HCT116 (cell line): ENCODE measurements at regions not wholly inside any gene's neighbourhood (a gene's known extent, or its start where the extent isn't known, plus 50 kb on each side); places are given as distances from the start of the nearest gene placed in this dataset.

ENCODE experiments used
- ATAC-seq: fragments of 200-7000 bp; cut with Tn5 transposase; 2 replicates; pipeline ENCODE4 v1.9.1; 2020; ENCODE audit warnings: mild to moderate bottlenecking, moderate library complexity
- BruUV-seq: library from RNA; stranded (reverse); fragments of 400-500 nt; replicated peaks from 2 replicates; lab custom pipeline; 2021; lab: Mats Ljungman, UMichigan
- CTCF ChIA-PET: fragments of 300-600 bp; sonication (Branson Sonifier 250); formaldehyde crosslinking; loops from one replicate; lab custom pipeline; 2021; ENCODE audit warnings: antibody characterized with exemption; lab: Charles Lee
- POLR2A ChIA-PET: fragments of 300-600, 350-600 bp; sonication (Branson Sonifier 250); formaldehyde crosslinking; loops from one replicate; lab custom pipeline; 2021; ENCODE audit warnings: antibody characterized with exemption; lab: Charles Lee
- RAD21 ChIA-PET, 2 experiments: fragments of 300-600 bp; sonication (Branson Sonifier 250); formaldehyde crosslinking; loops; one replicate each; lab custom pipeline; 2023; ENCODE audit warnings: low total read pairs in 2 of 2; ENCODE audit not compliant: uncharacterized antibody in 2 of 2, unreplicated experiment in 2 of 2, low non-redundant PET in 1 of 2; lab: Charles Lee
- DNase-seq: peaks from one replicate; pipeline ENCODE4 v3.0.0-alpha.2; 2010; ENCODE audit warnings: low read depth, low spot score
- H2AFZ ChIP-seq: fragments of 200-600 bp; shearing (Covaris generic), sonication (generic); 2 replicates; pipeline ENCODE4 v1.6.1; 2017; ENCODE audit warnings: low read depth, mixed run types, mixed read lengths, antibody characterized with exemption, low read length; ENCODE audit not compliant: poor library complexity, severe bottlenecking
- H3K27ac ChIP-seq: 2 replicates; pipeline ENCODE4 v1.5.1; 2012; ENCODE audit warnings: low read depth, low read length
- H3K27me3 ChIP-seq: fragments of 200-600 bp; sonication (generic); 2 replicates; pipeline ENCODE4 v1.6.1; 2016; ENCODE audit warnings: mixed run types, low read length, mixed read lengths; ENCODE audit not compliant: insufficient read depth
- H3K36me3 ChIP-seq, 2 experiments: fragments of 200-500 bp in 1 of 2; fragments of 200-600 bp in 1 of 2; sonication (Bioruptor generic) in 1 of 2; sonication (generic) in 1 of 2; 2 replicates each; pipeline versions ENCODE4 v1.5.1 to v1.6.1; 2014 to 2016; ENCODE audit warnings: low read length in 2 of 2, inconsistent platforms in 1 of 2, mixed read lengths in 1 of 2, mixed run types in 1 of 2; ENCODE audit not compliant: insufficient read depth in 2 of 2, control insufficient read depth in 1 of 2
- H3K4me1 ChIP-seq, 2 experiments: fragments of 200-600 bp in 1 of 2; sonication (generic) in 1 of 2; 2 replicates each; pipeline versions ENCODE4 v1.5.1 to v1.6.1; 2012 to 2017; ENCODE audit warnings: low read length in 2 of 2, inconsistent platforms in 1 of 2, mild to moderate bottlenecking in 1 of 2, mixed read lengths in 1 of 2, mixed run types in 1 of 2, moderate library complexity in 1 of 2; ENCODE audit not compliant: insufficient read depth in 2 of 2, control insufficient read depth in 1 of 2
- H3K4me2 ChIP-seq: fragments of 200-600 bp; sonication (generic); 2 replicates; pipeline ENCODE4 v1.6.1; 2017; ENCODE audit warnings: mixed run types, low read length, mixed read lengths
- H3K4me3 ChIP-seq, 2 experiments: fragments of 200-600 bp in 1 of 2; sonication (generic) in 1 of 2; replicated peaks in 1 of 2; 2 replicates each; pipeline ENCODE4 v1.5.1; 2011 to 2016; ENCODE audit warnings: low read length in 2 of 2, control low read depth in 1 of 2, low read depth in 1 of 2, mild to moderate bottlenecking in 1 of 2, mixed read lengths in 1 of 2, mixed run types in 1 of 2
- H3K79me2 ChIP-seq: fragments of 200-600 bp; sonication (generic); 2 replicates; pipeline ENCODE4 v1.6.1; 2017; ENCODE audit warnings: mild to moderate bottlenecking, mixed run types, low read length, moderate library complexity, mixed read lengths; ENCODE audit not compliant: insufficient read depth
- H3K9ac ChIP-seq: fragments of 200-600 bp; sonication (generic); 2 replicates; pipeline ENCODE4 v1.6.1; 2016; ENCODE audit warnings: low read length, mixed read lengths
- H3K9me2 ChIP-seq: fragments of 200-600 bp; sonication (generic), shearing (Covaris generic); 2 replicates; pipeline ENCODE4 v1.6.1; 2017; ENCODE audit warnings: mixed run types, mild to moderate bottlenecking, moderate library complexity; ENCODE audit not compliant: insufficient read depth
- H3K9me3 ChIP-seq, 2 experiments: fragments of 200-500 bp in 1 of 2; fragments of 200-600 bp in 1 of 2; sonication (Bioruptor generic) in 1 of 2; sonication (generic) in 1 of 2; 2 replicates each; pipeline ENCODE4 v1.6.1; 2014 to 2017; ENCODE audit warnings: low read length in 2 of 2, mixed read lengths in 2 of 2, inconsistent platforms in 1 of 2, low read depth in 1 of 2, mild to moderate bottlenecking in 1 of 2, mixed run types in 1 of 2, moderate library complexity in 1 of 2; ENCODE audit not compliant: control insufficient read depth in 1 of 2, insufficient read depth in 1 of 2
- H4K20me1 ChIP-seq: fragments of 200-600 bp; sonication (generic), shearing (Covaris generic); 2 replicates; pipeline ENCODE4 v1.6.1; 2017; ENCODE audit warnings: mixed run types, mild to moderate bottlenecking, moderate library complexity; ENCODE audit not compliant: insufficient read depth
- CEBPB ChIP-seq: IDR thresholded peaks from 2 replicates; pipeline ENCODE4 v1.6.1; 2012; ENCODE audit warnings: low read depth
- CTCF ChIP-seq, 3 experiments: fragments of 200-600 bp in 1 of 3; sonication (generic) in 1 of 3; IDR thresholded peaks in 2 of 3; conservative IDR thresholded peaks in 1 of 3; 2 replicates each; pipeline ENCODE4 v1.5.1; 2012 to 2017; ENCODE audit warnings: low read depth in 2 of 3, low read length in 2 of 3, antibody characterized with exemption in 1 of 3, borderline replicate concordance in 1 of 3, control low read depth in 1 of 3, mild to moderate bottlenecking in 1 of 3, mixed read lengths in 1 of 3, mixed run types in 1 of 3, moderate library complexity in 1 of 3; ENCODE audit not compliant: insufficient read depth in 1 of 3
- EGR1 ChIP-seq: IDR thresholded peaks from 2 replicates; pipeline ENCODE4 v1.6.1; 2012; ENCODE audit warnings: low read depth
- ELF1 ChIP-seq: IDR thresholded peaks from 2 replicates; pipeline ENCODE4 v1.6.1; 2012; ENCODE audit warnings: low read depth, borderline replicate concordance
- EZH2 ChIP-seq: fragments of 200-600 bp; sonication (generic); IDR thresholded peaks from 2 replicates; pipeline ENCODE4 v1.6.1; 2017; ENCODE audit warnings: antibody characterized with exemption, mixed run types
- JUND ChIP-seq: IDR thresholded peaks from 2 replicates; pipeline ENCODE4 v1.6.1; 2012
- MAX ChIP-seq: IDR thresholded peaks from 2 replicates; pipeline ENCODE4 v1.6.1; 2012
- POLR2AphosphoS5 ChIP-seq: IDR thresholded peaks from 2 replicates; pipeline ENCODE4 v1.6.1; 2011; ENCODE audit warnings: mild to moderate bottlenecking, low read depth, low read length, moderate library complexity
- RAD21 ChIP-seq: IDR thresholded peaks from 2 replicates; pipeline ENCODE4 v1.6.1; 2012; ENCODE audit warnings: low read depth, mild to moderate bottlenecking
- SIN3A ChIP-seq: IDR thresholded peaks from 2 replicates; pipeline ENCODE4 v1.6.1; 2012; ENCODE audit warnings: low read depth
- SP1 ChIP-seq: IDR thresholded peaks from 2 replicates; pipeline ENCODE4 v1.6.1; 2012; ENCODE audit warnings: low read depth
- YY1 ChIP-seq: IDR thresholded peaks from 2 replicates; pipeline ENCODE4 v1.6.1; 2011; ENCODE audit warnings: low read length, low read depth, moderate library complexity, mild to moderate bottlenecking; ENCODE audit not compliant: insufficient replicate concordance; ENCODE audit errors: extremely low read depth
- ZBTB33 ChIP-seq: IDR thresholded peaks from 2 replicates; pipeline ENCODE4 v1.6.1; 2011; ENCODE audit warnings: mild to moderate bottlenecking, low read length, moderate library complexity; ENCODE audit not compliant: insufficient replicate concordance; ENCODE audit errors: extremely low read depth
- ZNF274 ChIP-seq: fragments of 200-500 bp; sonication (Bioruptor generic); IDR thresholded peaks from 2 replicates; pipeline ENCODE4 v1.6.1; 2014; ENCODE audit warnings: mild to moderate bottlenecking, low read depth, low read length, inconsistent platforms
- intact Hi-C: fragments of 100-400 bp; cut with micrococcal nuclease; formaldehyde crosslinking; loops from 2 replicates; pipeline ENCODE4 v1.10.0; 2022
- TF ChIP-seq, protein P1 (sequence below): IDR thresholded peaks from 2 replicates; pipeline ENCODE4 v1.6.1; 2012; ENCODE audit warnings: low read depth

GRCh38 chr11:19391652-19392051, 150.9 kb upstream of the E2F8 start (continued):
- no peak for TF ChIP-seq EZH2
- TF ChIP-seq SP1 = no peak
- TF ChIP-seq RAD21 = no peak
- no peak for TF ChIP-seq JUND
- TF ChIP-seq, protein P1, sequence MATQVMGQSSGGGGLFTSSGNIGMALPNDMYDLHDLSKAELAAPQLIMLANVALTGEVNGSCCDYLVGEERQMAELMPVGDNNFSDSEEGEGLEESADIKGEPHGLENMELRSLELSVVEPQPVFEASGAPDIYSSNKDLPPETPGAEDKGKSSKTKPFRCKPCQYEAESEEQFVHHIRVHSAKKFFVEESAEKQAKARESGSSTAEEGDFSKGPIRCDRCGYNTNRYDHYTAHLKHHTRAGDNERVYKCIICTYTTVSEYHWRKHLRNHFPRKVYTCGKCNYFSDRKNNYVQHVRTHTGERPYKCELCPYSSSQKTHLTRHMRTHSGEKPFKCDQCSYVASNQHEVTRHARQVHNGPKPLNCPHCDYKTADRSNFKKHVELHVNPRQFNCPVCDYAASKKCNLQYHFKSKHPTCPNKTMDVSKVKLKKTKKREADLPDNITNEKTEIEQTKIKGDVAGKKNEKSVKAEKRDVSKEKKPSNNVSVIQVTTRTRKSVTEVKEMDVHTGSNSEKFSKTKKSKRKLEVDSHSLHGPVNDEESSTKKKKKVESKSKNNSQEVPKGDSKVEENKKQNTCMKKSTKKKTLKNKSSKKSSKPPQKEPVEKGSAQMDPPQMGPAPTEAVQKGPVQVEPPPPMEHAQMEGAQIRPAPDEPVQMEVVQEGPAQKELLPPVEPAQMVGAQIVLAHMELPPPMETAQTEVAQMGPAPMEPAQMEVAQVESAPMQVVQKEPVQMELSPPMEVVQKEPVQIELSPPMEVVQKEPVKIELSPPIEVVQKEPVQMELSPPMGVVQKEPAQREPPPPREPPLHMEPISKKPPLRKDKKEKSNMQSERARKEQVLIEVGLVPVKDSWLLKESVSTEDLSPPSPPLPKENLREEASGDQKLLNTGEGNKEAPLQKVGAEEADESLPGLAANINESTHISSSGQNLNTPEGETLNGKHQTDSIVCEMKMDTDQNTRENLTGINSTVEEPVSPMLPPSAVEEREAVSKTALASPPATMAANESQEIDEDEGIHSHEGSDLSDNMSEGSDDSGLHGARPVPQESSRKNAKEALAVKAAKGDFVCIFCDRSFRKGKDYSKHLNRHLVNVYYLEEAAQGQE = no peak
- TF ChIP-seq MAX = no peak

GRCh38 chr11:19391026-19391425, 150.3 kb upstream of the E2F8 start:
- CTCF ChIA-PET = no interaction called here
- TF ChIP-seq POLR2AphosphoS5 (no peak), ZNF274 (no peak), SP1 (no peak), RAD21 (no peak), EZH2 (no peak), CTCF (IDR thresholded peaks at IDR 0.05 in 2 of 3, conservative IDR thresholded peaks at IDR 0.05 in 1 of 3; ENCODE audit: borderline replicate concordance in 1 of 3, insufficient read depth in 1 of 3, low read depth in 2 of 3, low read length in 2 of 3) (no peak), ELF1 (no peak), YY1 (no peak), ZBTB33 (no peak), EGR1 (no peak), SIN3A (no peak), CEBPB (no peak)

More at GRCh38 chr11:19391026-19391425, 150.3 kb upstream of the E2F8 start:
- DNase-seq (no peak), ATAC-seq (no peak)
- Histone ChIP-seq H3K9me3 (no peaks in the 10 kb centered on the region), H4K20me1 (no peaks in the 10 kb centered on the region), H3K27me3 (peaks cover 27% of the 10 kb centered on the region), H3K36me3 (no peaks in the 10 kb centered on the region), H2AFZ (no peak overlapping the region), H3K79me2 (no peaks in the 10 kb centered on the region), H3K4me1 (no peaks in the 10 kb centered on the region), H3K27ac (no peak overlapping the region), H3K9ac (no peak overlapping the region), H3K9me2 (no peaks in the 10 kb centered on the region), H3K4me2 (no peak overlapping the region), H3K4me3 (no peak overlapping the region)
- ChIA-PET POLR2A (no interaction called here), RAD21 (no interaction called here)
- intact Hi-C loops = no loop called here
- BruUV-seq = no TSS peak
